Panc1 (cell line): ENCODE measurements at regions not wholly inside any gene's neighbourhood (a gene's known extent, or its start where the extent isn't known, plus 50 kb on each side); places are given as distances from the start of the nearest gene placed in this dataset.

Experiments
- ATAC-seq: fragments of 200-7000 bp; cut with Tn5 transposase; 2 replicates; pipeline ENCODE4 v1.9.1; 2020; ENCODE audit warnings: mild to moderate bottlenecking, moderate library complexity
- BruUV-seq: library from RNA; stranded (reverse); fragments of 400-500 nt; replicated peaks from 2 replicates; lab custom pipeline; 2021; lab: Mats Ljungman, UMichigan
- CTCF ChIA-PET: fragments of 300-600 bp; sonication (Branson Sonifier 250); formaldehyde crosslinking; loops from one replicate; lab custom pipeline; 2022; ENCODE audit warnings: antibody characterized with exemption; lab: Charles Lee
- POLR2A ChIA-PET: fragments of 300-600 bp; sonication (Branson Sonifier 250); formaldehyde crosslinking; loops from one replicate; lab custom pipeline; 2022; ENCODE audit warnings: antibody characterized with exemption; lab: Charles Lee
- DNase-seq: peaks from one replicate; pipeline ENCODE4 v3.0.0-alpha.2; 2010; ENCODE audit warnings: low read depth, low spot score
- H3K27ac ChIP-seq: 2 replicates; pipeline ENCODE4 v1.5.1; 2011; ENCODE audit warnings: mild to moderate bottlenecking, low read length, inconsistent platforms
- H3K27me3 ChIP-seq: fragments of 200-500 bp; sonication (Bioruptor generic); 2 replicates; pipeline ENCODE4 v1.6.0; 2014; ENCODE audit warnings: low read length, inconsistent platforms; ENCODE audit not compliant: control insufficient read depth, insufficient read depth
- H3K36me3 ChIP-seq: fragments of 200-500 bp; sonication (Bioruptor generic); 2 replicates; pipeline ENCODE4 v1.5.1; 2014; ENCODE audit warnings: inconsistent platforms, mild to moderate bottlenecking, low read length, moderate library complexity; ENCODE audit not compliant: control insufficient read depth, insufficient read depth
- H3K4me1 ChIP-seq: 2 replicates; pipeline ENCODE4 v1.5.1; 2011; ENCODE audit warnings: inconsistent platforms, mild to moderate bottlenecking, low read length, moderate library complexity; ENCODE audit not compliant: control insufficient read depth, insufficient read depth
- H3K4me3 ChIP-seq, 2 experiments: 2 replicates each; pipeline ENCODE4 v1.5.1; 2011 to 2012; ENCODE audit warnings: low read depth in 2 of 2, low read length in 2 of 2, mild to moderate bottlenecking in 2 of 2, inconsistent platforms in 1 of 2, moderate library complexity in 1 of 2
- H3K9me3 ChIP-seq: fragments of 200-500 bp; sonication (Bioruptor generic); 2 replicates; pipeline ENCODE4 v1.5.1; 2014; ENCODE audit warnings: low read depth, mild to moderate bottlenecking, inconsistent platforms, low read length, moderate library complexity; ENCODE audit not compliant: control insufficient read depth, insufficient read depth
- POLR2AphosphoS5 ChIP-seq: IDR thresholded peaks from 2 replicates; pipeline ENCODE4 v1.6.1; 2012; ENCODE audit warnings: mild to moderate bottlenecking, low read depth, low read length, moderate library complexity
- REST ChIP-seq, 2 experiments: IDR thresholded peaks; 2 replicates each; pipeline ENCODE4 v1.6.1; 2011 to 2012; ENCODE audit warnings: low read depth in 2 of 2, control low read depth in 1 of 2, low read length in 1 of 2, mild to moderate bottlenecking in 1 of 2, moderate library complexity in 1 of 2; ENCODE audit not compliant: insufficient read depth in 1 of 2
- SIN3A ChIP-seq: IDR thresholded peaks from 2 replicates; pipeline ENCODE4 v1.6.1; 2012; ENCODE audit warnings: low read depth, mild to moderate bottlenecking, low read length, moderate library complexity, borderline replicate concordance; ENCODE audit not compliant: insufficient read depth
- TCF7L2 ChIP-seq: IDR thresholded peaks from 2 replicates; pipeline ENCODE4 v1.6.1; 2011; ENCODE audit warnings: mild to moderate bottlenecking, low read depth, low read length, inconsistent platforms
- in situ Hi-C: cut with HindIII; loops from 2 replicates; pipeline ENCODE4 v1.10.0; 2016; ENCODE audit warnings: low sequenced_read_pairs, low pct_unique_long_range_greater_than_20kb
- intact Hi-C: fragments of 100-400 bp; cut with micrococcal nuclease; formaldehyde crosslinking; loops from one replicate; pipeline ENCODE4 v1.10.0; 2022; ENCODE audit not compliant: unreplicated experiment
- TF ChIP-seq, protein P1 (sequence below): fragments of 450-650 bp; IDR thresholded peaks from 2 replicates; pipeline ENCODE4 v1.5.1; 2017; ENCODE audit warnings: mild to moderate bottlenecking

DNA sequence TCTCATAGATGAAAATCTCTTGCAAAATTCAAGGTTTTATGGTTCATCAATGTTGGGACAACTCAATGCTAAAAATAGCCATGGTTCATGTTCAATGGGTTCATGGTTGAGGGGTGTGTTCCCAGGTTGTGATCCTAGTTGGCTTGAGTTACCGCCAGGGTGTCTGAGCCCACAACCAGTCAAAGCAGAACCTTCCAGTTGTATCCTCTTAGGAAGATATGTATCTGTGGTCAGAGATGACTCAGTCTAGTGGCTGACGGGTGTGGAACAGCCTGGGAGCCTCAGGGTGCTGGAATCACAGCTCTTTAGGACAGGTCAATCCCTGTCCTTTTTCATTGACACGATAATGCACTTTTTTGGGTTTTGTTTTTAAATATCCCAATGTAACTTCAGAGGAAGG is 192.3 kb upstream of the NR3C2 start:
- no peak for TF ChIP-seq POLR2AphosphoS5
- no peak overlapping the region for H3K4me3 ChIP-seq
- ATAC-seq: no peak
- no peaks in the 10 kb centered on the region for H3K27me3 ChIP-seq
- DNase-seq: no peak
- H3K27ac ChIP-seq: no peak overlapping the region
- in situ Hi-C loops: no loop called here
- CTCF ChIA-PET: no interaction called here
- H3K9me3 ChIP-seq: no peaks in the 10 kb centered on the region
- H3K4me1 ChIP-seq: no peaks in the 10 kb centered on the region
- intact Hi-C loops: no loop called here
- POLR2A ChIA-PET: no interaction called here
- H3K36me3 ChIP-seq: no peaks in the 10 kb centered on the region
- no TSS peak for BruUV-seq

- no peaks in the 10 kb centered on the region for H3K27me3 ChIP-seq
- in situ Hi-C loops: no loop called here
- H3K27ac ChIP-seq: no peak overlapping the region
- H3K36me3 ChIP-seq: no peaks in the 10 kb centered on the region
- H3K4me3 ChIP-seq: no peak overlapping the region
- CTCF ChIA-PET: no interaction called here
- H3K4me1 ChIP-seq: no peaks in the 10 kb centered on the region
- intact Hi-C loops: no loop called here
- BruUV-seq: no TSS peak
- no peak for TF ChIP-seq REST (IDR thresholded peaks at IDR 0.05; ENCODE audit: insufficient read depth in 1 of 2, low read depth in 2 of 2, low read length in 1 of 2)
- no peak for TF ChIP-seq SIN3A
- TF ChIP-seq TCF7L2: no peak
- no peak for TF ChIP-seq POLR2AphosphoS5
- TF ChIP-seq, protein P1, sequence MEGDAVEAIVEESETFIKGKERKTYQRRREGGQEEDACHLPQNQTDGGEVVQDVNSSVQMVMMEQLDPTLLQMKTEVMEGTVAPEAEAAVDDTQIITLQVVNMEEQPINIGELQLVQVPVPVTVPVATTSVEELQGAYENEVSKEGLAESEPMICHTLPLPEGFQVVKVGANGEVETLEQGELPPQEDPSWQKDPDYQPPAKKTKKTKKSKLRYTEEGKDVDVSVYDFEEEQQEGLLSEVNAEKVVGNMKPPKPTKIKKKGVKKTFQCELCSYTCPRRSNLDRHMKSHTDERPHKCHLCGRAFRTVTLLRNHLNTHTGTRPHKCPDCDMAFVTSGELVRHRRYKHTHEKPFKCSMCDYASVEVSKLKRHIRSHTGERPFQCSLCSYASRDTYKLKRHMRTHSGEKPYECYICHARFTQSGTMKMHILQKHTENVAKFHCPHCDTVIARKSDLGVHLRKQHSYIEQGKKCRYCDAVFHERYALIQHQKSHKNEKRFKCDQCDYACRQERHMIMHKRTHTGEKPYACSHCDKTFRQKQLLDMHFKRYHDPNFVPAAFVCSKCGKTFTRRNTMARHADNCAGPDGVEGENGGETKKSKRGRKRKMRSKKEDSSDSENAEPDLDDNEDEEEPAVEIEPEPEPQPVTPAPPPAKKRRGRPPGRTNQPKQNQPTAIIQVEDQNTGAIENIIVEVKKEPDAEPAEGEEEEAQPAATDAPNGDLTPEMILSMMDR: no peak
- POLR2A ChIA-PET: no interaction called here
- ATAC-seq (no peak), DNase-seq (no peak)
- no peaks in the 10 kb centered on the region for H3K9me3 ChIP-seq
Measured at GRCh38 chr4:148633720-148634119, 191.5 kb upstream of the NR3C2 start.

- Histone ChIP-seq H3K9me3 (no peaks in the 10 kb centered on the region), H3K27me3 (no peaks in the 10 kb centered on the region), H3K27ac (no peak overlapping the region), H3K4me1 (no peaks in the 10 kb centered on the region), H3K36me3 (no peaks in the 10 kb centered on the region), H3K4me3 (no peak overlapping the region)
- in situ Hi-C loops (no loop called here), intact Hi-C loops (no loop called here)
- TF ChIP-seq SIN3A (no peak), REST (IDR thresholded peaks at IDR 0.05; ENCODE audit: insufficient read depth in 1 of 2, low read depth in 2 of 2, low read length in 1 of 2) (no peak), TCF7L2 (no peak), POLR2AphosphoS5 (no peak)
- TF ChIP-seq, protein P1: no peak
- ChIA-PET POLR2A (no interaction called here), CTCF (no interaction called here)
- no TSS peak for BruUV-seq
- DNase-seq (no peak), ATAC-seq (no peak)
Measured at GRCh38 chr4:148632476-148632875, 190.3 kb upstream of the NR3C2 start.
